ENCODE measurements at regions not wholly inside any gene's neighbourhood (a gene's known extent, or its start where the extent isn't known, plus 50 kb on each side); places are given as distances from the start of the nearest gene placed in this dataset.
A peak's percentile ranks its signal among the peaks of the same experiment; 100 is the strongest.
"Not testable (repeated sequence)": the region's sequence is repeated elsewhere in the genome, so short reads cannot be mapped to it uniquely, and the experiment has no call there.

GRCh38 chr14:106378191-106378590, 851.8 kb downstream of the TMEM121 start:
- no peaks in the 10 kb centered on the region for H3K9me2 ChIP-seq (replicated peaks; ENCODE audit: control insufficient read depth, low read length)
- no peaks in the 10 kb centered on the region for H3K27me3 ChIP-seq (ENCODE audit: control insufficient read depth, low read length)
- H3K36me3 ChIP-seq (ENCODE audit: control insufficient read depth, low read length), result no peaks in the 10 kb centered on the region
- H4K20me1 ChIP-seq (ENCODE audit: control insufficient read depth, insufficient read depth, low read depth, low read length), result no peaks in the 10 kb centered on the region
- TF ChIP-seq EZH2phosphoT487 (IDR thresholded peaks at IDR 0.05; ENCODE audit: borderline replicate concordance, low read length) (no peak), CTCF (IDR thresholded peaks at IDR 0.05; ENCODE audit: low read depth, low read length, poor library complexity, severe bottlenecking) (peak; percentile 84)
- H3K4me2 ChIP-seq (ENCODE audit: low read length), result peak overlapping the region; percentile 49
- H3K4me3 ChIP-seq (ENCODE audit: low read length), result peak overlapping the region; percentile 36
- peak overlapping the region; percentile 48 for H3K27ac ChIP-seq (ENCODE audit: low read depth, low read length)
- no peaks in the 10 kb centered on the region for H3K79me2 ChIP-seq (ENCODE audit: control insufficient read depth, low read length)
- H3K9me3 ChIP-seq (ENCODE audit: control insufficient read depth, insufficient read depth, low read length), result peaks cover 7% of the 10 kb centered on the region; the same call in 1 of the 2 replicates
- peaks cover 33% of the 10 kb centered on the region for H3K4me1 ChIP-seq (ENCODE audit: control insufficient read depth, low read length)
- 0 out of 2 replicates have a peak, but pooled peaks cover 2% of the 10 kb centered on the region for H3F3A ChIP-seq (ENCODE audit: control insufficient read depth, insufficient read depth)

GRCh38 chr14:106380740-106381139, 854.4 kb downstream of the TMEM121 start:
- Histone ChIP-seq H3K9me2 (replicated peaks; ENCODE audit: control insufficient read depth, low read length) (no peaks in the 10 kb centered on the region), H3K9me3 (ENCODE audit: control insufficient read depth, insufficient read depth, low read length) (peaks cover 7% of the 10 kb centered on the region; the same call in 1 of the 2 replicates), H3K79me2 (ENCODE audit: control insufficient read depth, low read length) (no peaks in the 10 kb centered on the region), H3K4me3 (ENCODE audit: low read length) (no peak overlapping the region), H3K27ac (ENCODE audit: low read depth, low read length) (no peak overlapping the region), H3F3A (ENCODE audit: control insufficient read depth, insufficient read depth) (no peaks in the 10 kb centered on the region), H4K20me1 (ENCODE audit: control insufficient read depth, insufficient read depth, low read depth, low read length) (no peaks in the 10 kb centered on the region), H3K27me3 (ENCODE audit: control insufficient read depth, low read length) (no peaks in the 10 kb centered on the region), H3K4me1 (ENCODE audit: control insufficient read depth, low read length) (peaks cover 17% of the 10 kb centered on the region), H3K4me2 (ENCODE audit: low read length) (no peak overlapping the region), H3K36me3 (ENCODE audit: control insufficient read depth, low read length) (no peaks in the 10 kb centered on the region)
- no peak for TF ChIP-seq CTCF (IDR thresholded peaks at IDR 0.05; ENCODE audit: low read depth, low read length, poor library complexity, severe bottlenecking)
- no peak for TF ChIP-seq EZH2phosphoT487 (IDR thresholded peaks at IDR 0.05; ENCODE audit: borderline replicate concordance, low read length)

GRCh38 chr14:106389186-106389585, 862.8 kb downstream of the TMEM121 start:
- not testable (repeated sequence) for H3K9me3 ChIP-seq (ENCODE audit: control insufficient read depth, insufficient read depth, low read length); H3K9me2 ChIP-seq (replicated peaks; ENCODE audit: control insufficient read depth, low read length); H3K79me2 ChIP-seq (ENCODE audit: control insufficient read depth, low read length); H3K27me3 ChIP-seq (ENCODE audit: control insufficient read depth, low read length); H4K20me1 ChIP-seq (ENCODE audit: control insufficient read depth, insufficient read depth, low read depth, low read length); H3F3A ChIP-seq (ENCODE audit: control insufficient read depth, insufficient read depth); H3K36me3 ChIP-seq (ENCODE audit: control insufficient read depth, low read length); H3K4me3 ChIP-seq (ENCODE audit: low read length); H3K27ac ChIP-seq (ENCODE audit: low read depth, low read length)
- H3K4me2 ChIP-seq (ENCODE audit: low read length), result peak overlapping the region; percentile 24
- peaks cover 23% of the 10 kb centered on the region for H3K4me1 ChIP-seq (ENCODE audit: control insufficient read depth, low read length)
- peak; percentile 46 for TF ChIP-seq CTCF (IDR thresholded peaks at IDR 0.05; ENCODE audit: low read depth, low read length, poor library complexity, severe bottlenecking)

- H3K4me2 ChIP-seq (ENCODE audit: low read length), result no peak overlapping the region
- H4K20me1 ChIP-seq (ENCODE audit: control insufficient read depth, insufficient read depth, low read depth, low read length), result no peaks in the 10 kb centered on the region
- peaks cover 23% of the 10 kb centered on the region for H3K4me1 ChIP-seq (ENCODE audit: control insufficient read depth, low read length)
- H3K79me2 ChIP-seq (ENCODE audit: control insufficient read depth, low read length), result no peaks in the 10 kb centered on the region
- no peak overlapping the region for H3K4me3 ChIP-seq (ENCODE audit: low read length)
- H3F3A ChIP-seq (ENCODE audit: control insufficient read depth, insufficient read depth), result no peaks in the 10 kb centered on the region
- no peaks in the 10 kb centered on the region for H3K36me3 ChIP-seq (ENCODE audit: control insufficient read depth, low read length)
- H3K27me3 ChIP-seq (ENCODE audit: control insufficient read depth, low read length), result no peaks in the 10 kb centered on the region
- H3K9me2 ChIP-seq (replicated peaks; ENCODE audit: control insufficient read depth, low read length), result no peaks in the 10 kb centered on the region
- no peaks in the 10 kb centered on the region for H3K9me3 ChIP-seq (ENCODE audit: control insufficient read depth, insufficient read depth, low read length)
- H3K27ac ChIP-seq (ENCODE audit: low read depth, low read length), result no peak overlapping the region
- TF ChIP-seq CTCF (IDR thresholded peaks at IDR 0.05; ENCODE audit: low read depth, low read length, poor library complexity, severe bottlenecking), result no peak
- no peak for TF ChIP-seq EZH2phosphoT487 (IDR thresholded peaks at IDR 0.05; ENCODE audit: borderline replicate concordance, low read length)
These were observed 864.0 kb downstream of the TMEM121 start for GRCh38 chr14:106390401-106390800.

Data from DOHH2 (cell line).